NCI-H187 treated with DMSO at 0.1 percent for 48 hours (cell line): ENCODE measurements at regions not wholly inside any gene's neighbourhood (a gene's known extent, or its start where the extent isn't known, plus 50 kb on each side); places are given as distances from the start of the nearest gene placed in this dataset.
"Not testable (repeated sequence)": the region's sequence is repeated elsewhere in the genome, so short reads cannot be mapped to it uniquely, and the experiment has no call there.

Experiments used
- DNase-seq: peaks from one replicate; lab custom pipeline; 2025; lab: John Stamatoyannopoulos, UW

DNA sequence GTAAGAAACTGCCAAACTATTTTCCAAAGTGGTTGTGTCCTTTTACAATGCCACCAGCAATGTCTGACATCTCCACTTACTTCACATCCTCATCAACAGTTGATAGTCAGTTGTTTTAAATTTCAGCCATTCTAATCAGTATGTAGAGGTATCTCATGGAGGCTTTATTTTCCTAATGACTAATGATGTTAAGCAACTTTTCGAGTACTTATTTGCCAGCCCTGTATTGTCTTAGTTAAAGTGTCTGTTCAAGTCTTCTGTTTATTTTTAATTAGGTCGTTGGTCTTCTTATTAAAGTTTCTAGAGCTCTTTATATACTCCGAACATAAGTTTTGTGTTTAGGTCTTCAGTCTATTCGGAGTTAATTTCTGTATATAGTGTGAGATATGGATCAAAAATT, 54.9 kb upstream of the NBPF12 start:
- not testable (repeated sequence) for DNase-seq

DNA sequence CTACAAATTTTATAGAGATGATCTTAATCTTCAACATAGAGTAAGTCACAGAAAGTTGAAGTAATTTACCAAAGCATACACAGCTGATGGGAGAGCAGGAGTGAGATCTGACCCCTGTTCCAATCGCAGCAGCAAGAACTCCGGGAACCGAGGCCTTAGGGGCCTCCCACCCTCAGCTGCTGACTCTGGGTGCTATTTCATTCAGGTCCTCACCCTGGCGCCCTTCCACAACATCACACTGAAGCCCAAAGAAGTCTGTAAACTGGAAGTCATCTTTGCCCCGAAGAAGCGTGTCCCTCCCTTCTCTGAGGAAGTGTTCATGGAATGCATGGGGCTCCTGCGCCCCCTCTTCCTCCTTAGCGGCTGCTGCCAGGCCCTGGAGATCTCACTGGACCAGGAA, 57.0 kb upstream of the NBPF12 start:
- not testable (repeated sequence) for DNase-seq

DNA sequence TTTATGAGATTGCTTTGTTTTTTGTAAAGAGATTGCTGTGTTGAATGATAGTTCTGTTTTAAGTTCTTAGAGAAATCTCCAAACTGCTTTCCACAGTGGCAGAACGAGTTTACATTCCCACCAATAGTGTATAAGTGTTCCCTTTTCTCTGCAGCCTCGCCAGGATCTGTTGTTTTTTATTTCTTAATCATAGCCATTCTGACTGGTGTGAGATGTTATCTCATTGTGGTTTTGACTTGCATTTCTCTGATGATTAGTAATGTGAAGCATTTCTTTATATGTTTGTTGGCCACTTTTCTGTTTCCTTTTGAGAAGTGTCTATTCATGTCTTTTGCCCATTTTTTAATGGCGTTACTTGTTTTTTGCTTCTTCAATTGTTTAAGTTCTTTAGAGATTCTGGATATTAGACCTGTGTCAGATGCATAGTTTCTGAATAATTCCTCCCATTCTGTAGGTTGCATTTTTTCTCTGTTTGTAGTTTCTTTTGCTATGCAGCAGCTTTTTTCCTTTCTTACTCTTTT, 74.3 kb upstream of the NBPF12 start:
- DNase-seq: not testable (repeated sequence)

DNA sequence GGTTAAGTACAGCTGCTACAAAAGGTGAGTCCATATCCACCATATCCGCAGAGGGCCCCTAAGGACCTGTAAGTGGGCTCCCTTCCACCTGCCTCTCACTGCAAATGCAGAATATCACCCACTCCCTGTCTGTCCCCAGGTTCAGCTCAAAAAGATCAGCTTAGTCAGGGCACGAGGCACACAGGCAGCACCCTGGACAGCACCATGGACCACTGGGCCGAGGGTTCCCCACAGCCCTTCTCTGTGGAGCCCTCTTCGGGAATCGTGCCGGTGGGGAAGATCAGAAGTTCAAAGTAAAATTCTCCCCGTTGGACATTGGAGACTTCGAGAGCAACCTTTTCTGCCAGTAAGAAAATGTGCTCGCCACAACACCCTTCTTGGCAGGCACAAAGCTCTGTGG, 85.0 kb upstream of the NBPF12 start:
- DNase-seq: not testable (repeated sequence)

DNA sequence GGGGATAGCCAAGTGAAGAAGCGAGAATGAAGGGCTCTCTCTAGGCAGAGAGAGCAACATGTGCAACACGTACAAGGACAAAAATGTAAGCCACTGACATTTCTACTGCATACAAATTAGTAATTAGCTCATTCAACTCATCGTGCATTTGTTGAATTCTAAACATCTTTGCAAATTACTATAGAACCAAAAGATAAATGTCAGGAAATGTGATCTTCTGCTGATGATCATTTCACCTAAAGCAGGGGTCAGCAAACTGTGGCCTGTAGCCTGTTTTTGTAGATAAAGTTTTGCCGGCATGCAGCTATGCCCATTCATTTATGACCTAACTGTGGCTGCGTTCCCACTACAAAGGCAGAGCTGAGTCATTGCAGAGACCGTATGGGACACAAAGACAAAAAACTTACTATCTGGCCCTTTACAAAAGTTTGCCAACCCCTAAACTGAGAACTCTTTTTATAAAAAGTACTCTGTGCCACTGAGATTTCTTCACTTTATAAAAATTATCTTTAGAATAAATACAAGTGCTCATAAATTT, 87.7 kb upstream of the NBPF12 start:
- not testable (repeated sequence) for DNase-seq

DNA sequence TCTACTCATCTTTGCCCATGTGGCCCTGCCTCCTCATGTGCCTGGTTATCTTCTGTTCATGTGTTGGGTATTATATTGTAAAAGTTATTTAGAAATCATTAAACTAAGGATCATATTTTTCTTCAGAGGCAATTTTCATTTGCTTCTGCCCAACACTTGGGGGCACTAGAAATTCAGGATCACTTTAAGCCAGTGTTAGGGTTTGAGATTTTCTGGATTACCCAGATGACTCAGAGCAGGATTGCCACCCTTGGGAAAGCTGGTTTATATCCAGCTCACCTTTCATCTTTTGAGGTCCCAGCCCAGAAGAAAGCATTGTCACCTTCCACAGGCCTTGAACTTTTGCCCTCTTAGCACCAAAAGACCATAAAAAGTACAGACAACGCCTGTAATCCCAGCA, 99.4 kb upstream of the NBPF12 start:
- DNase-seq: not testable (repeated sequence)

DNA sequence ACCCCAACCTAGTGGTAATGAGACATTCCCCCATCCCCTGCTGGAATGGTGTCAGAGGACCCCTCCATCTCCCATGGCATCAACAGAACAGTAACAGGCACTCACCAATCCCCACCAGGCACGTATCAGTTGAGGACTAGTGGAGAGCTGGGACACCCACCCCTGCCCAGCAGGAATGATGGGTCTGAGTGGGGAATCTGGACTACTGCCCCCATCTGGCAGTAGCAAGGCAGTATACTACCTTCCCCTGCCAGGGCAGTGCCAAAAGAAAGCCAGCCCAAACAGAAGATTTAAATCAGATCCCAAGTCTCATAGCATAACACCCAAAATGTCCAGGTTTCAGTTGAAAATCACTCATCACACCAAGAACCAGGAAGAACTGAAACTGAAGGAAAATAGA, 111.2 kb upstream of the NBPF12 start:
- DNase-seq: not testable (repeated sequence)

DNA sequence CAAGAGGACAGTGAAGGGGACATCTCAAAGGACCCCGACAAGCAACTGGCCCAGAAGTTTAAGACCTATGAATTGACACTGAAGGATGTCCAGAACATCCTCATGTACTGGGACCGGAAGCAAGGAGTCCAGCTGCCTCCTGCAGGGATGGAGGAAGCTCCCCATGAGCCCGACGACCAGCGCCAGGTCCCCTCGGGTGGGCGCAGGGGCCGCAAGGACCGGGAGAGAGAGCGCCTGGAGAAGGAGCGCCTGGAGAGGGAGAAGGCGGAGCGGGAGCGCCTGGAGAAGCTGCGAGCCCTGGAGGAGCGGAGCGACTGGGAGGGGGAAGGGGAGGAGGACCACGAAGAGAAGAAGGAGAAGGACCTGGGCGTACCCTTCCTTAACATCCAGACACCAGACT, 143.9 kb upstream of the NBPF12 start:
- not testable (repeated sequence) for DNase-seq

DNA sequence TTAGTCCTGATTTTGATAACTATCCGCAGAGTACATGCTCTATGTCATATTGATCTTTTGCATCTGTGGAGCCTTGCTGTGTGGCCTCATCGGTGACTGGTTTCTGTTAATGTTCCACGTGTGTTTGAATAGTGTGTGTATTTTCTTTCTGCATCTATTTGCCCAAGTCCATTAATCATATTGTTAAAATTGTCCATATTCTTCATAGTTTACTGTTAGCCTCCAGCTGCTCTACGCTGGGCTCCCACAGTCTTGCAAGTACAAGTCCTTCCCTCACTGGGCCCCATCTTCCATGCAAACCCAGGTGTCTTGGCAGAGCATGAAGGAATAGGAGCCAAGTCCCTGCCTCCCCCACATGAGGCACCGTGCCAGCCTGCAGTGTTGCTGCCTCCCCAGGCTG, 145.4 kb upstream of the NBPF12 start:
- DNase-seq: not testable (repeated sequence)

DNA sequence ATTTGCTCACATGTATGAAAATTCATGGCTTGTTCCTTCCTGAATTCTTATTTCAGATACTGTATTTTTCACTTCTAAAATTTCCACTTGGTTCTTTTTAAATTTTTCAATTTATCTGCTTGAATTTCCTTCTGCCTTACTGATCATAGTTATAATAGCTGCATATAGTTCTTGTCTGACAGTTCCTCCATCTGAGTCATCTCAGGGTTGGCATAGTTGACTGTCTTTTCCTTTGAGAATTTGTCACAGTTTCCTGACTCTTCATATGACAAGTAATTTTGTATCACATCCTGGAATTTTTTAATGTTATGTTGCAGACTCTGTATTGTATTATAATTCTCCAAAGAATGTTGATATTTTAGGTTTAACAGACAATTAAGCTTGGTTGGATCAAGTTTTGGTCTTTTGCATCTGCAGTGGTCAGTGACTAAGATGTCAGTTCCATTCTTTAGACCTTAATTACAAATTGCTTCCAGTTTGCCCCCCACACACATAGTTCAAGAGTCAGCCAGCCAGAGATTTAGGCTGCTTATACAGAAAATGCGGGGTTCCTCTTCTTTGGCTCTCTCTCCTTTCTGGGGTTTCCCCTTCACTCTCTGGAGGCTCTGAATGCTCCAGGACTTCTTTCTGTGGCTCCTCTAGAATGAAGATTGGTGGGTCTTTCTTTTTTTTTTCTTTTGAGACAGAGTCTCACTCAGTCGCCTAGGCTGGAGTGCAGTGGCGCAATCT, 153.7 kb upstream of the NBPF12 start:
- not testable (repeated sequence) for DNase-seq

DNA sequence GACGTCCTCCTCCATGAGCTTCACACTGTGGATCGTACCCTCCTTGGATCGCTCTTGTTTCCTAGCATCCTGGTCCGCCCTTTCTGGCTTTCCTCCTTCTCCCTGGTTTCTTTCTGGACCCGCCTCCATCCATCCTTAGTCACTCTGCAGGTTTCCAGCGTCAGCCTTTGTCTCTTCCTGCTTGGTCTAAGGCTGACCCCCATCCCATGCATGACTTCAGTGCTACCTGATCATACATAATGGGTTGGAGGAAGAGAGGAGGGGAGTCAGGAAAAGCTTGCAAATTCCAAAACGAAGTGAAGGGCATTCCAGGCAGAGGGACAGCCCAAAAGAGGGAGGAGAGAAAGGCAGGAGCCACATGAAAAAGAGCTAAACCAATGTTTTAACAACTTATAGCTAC, 156.9 kb upstream of the NBPF12 start:
- DNase-seq: not testable (repeated sequence)

DNA sequence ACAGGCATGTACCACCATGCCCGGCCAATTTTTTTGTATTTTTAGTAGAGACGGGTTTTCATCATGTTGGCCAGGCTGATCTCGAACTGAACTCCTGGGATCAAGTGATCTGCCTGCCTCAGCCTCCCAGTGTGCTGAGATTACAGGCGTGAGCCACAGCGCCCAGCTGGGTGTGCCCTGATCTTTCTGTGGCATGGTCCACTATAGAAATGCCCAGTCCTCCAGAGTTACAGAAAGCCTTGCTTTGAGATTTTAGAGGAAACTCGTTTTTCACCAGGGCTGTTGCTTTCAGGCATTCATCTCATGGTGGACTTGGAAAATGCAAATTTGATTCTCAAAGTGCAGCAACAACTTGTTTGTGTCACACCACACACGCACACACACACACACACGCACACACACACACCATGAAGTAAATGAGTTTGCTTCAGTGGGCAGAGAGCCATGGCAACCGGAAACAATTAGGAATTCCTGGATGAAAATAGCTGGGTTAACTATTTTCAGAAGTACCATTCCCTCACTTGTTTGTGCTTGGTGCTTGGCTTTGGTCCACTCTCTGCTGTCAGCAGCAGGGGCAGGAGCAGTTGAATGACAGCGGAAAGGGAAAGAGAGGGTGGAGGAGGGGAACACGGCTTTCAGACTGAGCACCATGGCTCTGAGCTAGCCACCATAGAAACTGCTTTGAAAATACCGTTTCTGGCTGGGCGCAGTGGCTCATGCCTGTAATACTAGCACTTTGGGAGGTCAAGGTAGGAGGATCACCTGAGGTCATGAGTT, 160.1 kb upstream of the NBPF12 start:
- DNase-seq: not testable (repeated sequence)

DNA sequence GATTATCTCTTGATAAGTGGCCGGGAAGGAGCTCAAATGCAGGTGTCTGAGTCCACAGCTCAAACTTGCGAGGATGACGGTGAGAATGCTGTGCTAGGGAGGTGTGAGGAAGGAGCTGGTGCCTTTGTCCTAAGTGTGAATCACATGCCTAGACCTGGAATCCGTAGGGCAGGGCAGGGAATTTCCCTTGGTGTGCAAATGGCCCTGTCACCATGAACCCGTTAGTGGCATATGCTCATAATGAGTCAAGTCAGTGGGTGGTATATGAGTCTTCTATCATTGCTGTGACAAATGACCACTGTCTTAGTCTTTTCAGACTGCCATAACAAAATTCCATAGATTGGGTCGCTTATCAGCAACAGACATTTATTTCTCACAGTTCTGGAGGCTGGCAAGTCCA, 163.1 kb upstream of the NBPF12 start:
- DNase-seq: not testable (repeated sequence)

DNA sequence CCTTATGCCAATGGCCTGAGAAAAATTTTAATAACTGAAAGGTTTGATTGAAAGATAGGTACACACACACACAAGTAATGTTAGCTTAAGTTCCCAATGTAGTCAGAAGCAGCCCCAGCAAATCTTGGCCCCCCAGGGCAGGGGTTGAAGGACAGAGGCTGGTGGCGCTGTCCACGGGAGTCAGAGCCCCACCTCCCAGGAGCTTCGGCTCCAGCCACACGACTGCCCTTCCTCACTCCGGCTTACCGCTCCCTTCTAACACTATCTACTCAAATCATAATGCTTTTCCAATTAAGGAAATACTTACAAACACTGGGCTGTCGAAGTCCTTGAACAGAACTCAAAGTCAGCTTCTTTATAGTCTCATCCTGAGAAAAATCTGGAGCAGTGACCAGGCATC, 163.9 kb upstream of the NBPF12 start:
- not testable (repeated sequence) for DNase-seq

DNA sequence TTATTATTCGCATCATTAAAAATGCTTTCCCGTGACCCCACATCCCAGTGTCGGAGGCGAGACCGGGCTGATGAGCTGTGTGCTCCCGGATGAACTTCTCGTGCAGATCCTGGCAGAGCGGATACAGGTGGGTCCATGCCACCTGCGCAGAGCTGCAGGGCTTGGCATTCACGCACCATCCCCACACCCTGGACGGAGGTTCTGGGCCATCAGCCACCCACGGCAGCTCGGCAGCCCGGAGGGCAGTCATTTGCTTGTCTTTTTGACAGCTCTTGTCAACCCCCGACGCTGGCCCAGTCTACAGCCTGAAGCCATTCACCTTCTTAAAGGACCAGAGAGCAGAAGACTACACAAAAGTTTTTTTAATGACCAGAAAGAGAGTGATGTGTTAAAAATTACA, 166.7 kb upstream of the NBPF12 start:
- DNase-seq: not testable (repeated sequence)

DNA sequence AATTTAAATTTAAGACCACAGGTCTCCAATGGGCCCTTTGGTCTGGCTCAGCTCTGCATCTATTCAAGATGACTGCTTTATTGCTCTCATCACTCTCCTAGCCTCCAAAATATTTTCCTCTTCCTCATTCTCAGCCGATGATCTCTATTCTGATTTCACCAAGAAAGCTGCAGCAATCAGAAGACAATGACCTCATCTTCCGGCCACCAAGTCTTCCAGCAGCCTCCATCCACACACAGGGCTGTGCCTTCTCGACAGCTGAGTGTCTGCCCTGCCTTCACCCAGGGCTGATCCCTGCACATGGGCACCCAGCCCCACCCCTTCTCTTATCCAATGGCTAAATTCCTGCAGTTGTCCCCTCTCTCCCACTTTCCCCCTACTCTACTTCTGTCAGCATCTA, 167.1 kb upstream of the NBPF12 start:
- DNase-seq: not testable (repeated sequence)

DNA sequence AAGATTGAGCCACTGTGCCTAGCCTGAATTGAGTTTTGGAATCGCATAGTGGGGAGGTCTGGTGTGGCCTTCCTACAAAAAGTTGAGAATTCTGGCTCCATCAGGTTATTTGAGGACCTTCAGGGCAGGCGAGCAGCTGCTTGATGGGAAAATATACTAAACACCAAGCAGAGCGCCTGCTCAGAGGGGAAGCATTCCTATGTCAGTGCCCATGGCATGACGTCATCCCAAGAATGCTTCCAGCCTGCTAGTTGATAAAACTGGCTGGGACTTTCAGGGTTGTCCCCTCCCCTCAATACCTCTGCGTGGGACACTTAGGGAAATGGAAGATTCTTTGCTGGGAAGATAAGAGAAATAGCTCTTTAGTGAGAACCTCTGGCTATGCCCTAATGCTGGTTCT, 174.9 kb upstream of the NBPF12 start:
- not testable (repeated sequence) for DNase-seq

DNA sequence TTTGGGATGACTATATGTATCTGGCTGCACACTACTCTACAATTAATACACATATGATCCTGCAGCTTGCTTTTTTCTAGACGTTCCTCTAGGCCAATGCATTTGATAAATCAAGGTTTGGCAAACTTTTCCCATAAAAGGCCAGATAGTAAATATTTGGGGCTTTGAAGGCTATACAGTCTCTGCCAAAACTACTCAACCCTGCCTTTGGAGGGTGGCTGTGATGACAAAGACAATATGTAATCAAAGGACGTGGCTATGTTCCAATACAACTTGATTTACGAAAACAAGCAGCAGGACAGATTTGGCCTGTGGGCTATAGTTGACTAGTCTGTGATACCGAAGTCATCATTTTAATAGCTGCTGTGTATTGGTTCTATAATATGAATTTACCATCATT, 181.3 kb upstream of the NBPF12 start:
- not testable (repeated sequence) for DNase-seq

DNA sequence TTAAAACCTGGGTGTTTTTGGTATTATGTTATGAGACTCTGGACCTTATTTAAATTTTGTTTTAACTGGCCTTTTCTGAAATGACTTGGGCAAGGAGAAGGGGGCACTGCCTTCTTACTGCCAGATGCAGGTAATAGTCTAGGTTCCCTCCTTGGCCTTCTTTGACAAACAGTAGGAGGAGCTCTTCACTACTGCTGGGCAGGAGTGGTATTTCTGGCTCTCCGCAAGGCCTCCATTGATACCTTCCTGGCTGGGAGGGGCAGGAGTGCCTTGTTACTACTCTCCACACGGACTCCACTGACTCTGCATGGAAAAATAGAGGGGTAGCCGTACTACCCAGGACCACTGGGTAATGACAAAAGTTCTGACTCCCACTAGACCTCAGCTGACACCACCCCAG, 189.4 kb upstream of the NBPF12 start:
- DNase-seq: not testable (repeated sequence)

DNA sequence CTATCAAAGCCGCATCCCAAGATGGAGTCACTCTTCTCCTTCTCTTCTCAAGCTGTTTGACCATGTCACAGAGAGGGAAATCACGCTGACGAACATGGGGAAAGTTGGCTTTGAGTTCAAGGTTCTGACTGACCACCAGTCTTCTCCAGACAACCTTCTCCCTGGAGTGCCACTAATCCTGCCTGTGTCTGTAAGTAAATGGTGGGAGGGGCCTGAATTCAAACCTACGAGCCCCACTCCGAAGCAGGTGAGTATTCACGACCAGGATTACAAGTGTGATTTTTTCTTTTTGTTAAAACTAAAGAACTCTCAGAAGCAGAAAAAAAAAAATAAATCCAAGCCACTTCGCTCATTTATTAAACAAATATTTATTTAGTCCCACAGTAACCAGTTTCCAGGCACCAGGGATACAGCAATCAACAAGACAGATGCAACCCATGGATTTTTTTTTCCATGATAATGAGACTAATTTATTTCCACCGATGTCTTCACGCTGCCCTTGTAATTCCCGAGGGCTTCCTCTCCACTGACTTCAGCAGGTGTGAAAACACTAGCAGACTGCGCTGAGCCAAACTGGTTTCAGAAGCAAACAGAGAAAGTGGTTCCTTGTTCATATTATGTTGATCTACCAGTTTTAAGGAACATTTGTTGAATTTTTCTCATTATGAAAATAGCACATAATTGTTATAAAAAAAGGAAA, 206.0 kb upstream of the NBPF12 start:
- DNase-seq: not testable (repeated sequence)

DNA sequence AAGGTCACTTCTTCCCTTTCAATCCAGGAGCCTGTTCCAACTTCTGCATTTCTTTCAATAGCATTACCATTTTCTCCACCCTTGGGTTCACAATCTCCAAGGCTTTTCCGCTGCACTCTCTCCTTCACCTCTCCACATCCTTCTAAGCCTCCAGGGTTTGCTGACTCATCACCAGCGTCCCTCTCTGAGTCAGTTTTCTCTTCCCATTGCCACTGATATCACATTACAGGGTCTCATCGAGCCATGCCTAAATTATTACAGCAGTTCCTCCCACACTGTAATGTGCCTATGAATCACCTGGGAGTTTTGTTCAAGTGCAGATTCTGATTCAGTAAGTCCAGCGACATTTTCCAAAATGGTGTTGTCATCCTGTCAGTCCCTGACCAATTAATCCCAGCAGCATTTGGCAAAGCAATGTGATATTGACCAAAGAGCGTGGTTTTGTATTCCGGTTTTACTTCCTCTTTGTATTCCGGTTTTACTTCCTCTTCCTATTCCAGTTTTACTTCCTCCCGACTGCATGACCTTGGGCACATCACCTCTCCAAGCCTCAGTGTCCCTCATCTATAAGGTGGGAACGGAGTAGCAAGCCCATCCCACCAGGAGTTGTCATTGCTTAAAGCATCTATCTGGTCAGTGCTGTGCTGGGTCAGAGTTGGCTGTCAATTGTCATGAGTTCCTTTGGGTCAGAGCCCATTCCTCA, 208.3 kb upstream of the NBPF12 start:
- not testable (repeated sequence) for DNase-seq

DNA sequence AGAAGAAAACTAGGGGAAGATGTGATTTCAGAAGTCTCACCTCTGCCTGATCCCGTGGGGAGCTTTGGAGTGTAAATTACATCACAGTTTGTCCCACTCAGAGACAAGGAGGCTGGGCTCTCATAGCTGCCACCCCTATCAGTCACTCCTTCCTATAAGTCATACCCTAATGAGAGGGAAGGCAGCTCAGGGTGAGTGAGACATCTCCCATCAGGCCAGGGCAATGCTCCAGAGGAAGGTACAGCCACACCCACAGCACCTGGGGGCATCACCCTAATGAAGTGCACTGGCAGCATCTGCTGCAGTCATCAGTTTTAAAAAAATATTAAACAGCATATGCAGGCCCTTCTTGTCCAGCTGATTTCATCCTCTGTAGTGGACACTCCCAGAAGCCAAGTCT, 223.1 kb upstream of the NBPF12 start:
- not testable (repeated sequence) for DNase-seq
